ENCODE measurements at regions not wholly inside any gene's neighbourhood (a gene's known extent, or its start where the extent isn't known, plus 50 kb on each side); places are given as distances from the start of the nearest gene placed in this dataset.
"Not testable (repeated sequence)": the region's sequence is repeated elsewhere in the genome, so short reads cannot be mapped to it uniquely, and the experiment has no call there.

GRCh38 chr15:98295101-98295759, 334.7 kb downstream of the ARRDC4 start:
- not testable (repeated sequence) for H3K36me3 ChIP-seq
- 15 to 27% methylated on average over 4 of the region's 10 CpGs for WGBS, 2 donors (ENCODE audit: low coverage in 1 of 2)

GRCh38 chr15:98296653-98297052, 336.1 kb downstream of the ARRDC4 start:
- 82 to 87% methylated on average over 2 to 3 of the region's 4 CpGs for WGBS, 2 donors (ENCODE audit: low coverage in 1 of 2)
- no peaks in the 10 kb centered on the region for H3K9me3 ChIP-seq
- no peaks in the 10 kb centered on the region for H3K36me3 ChIP-seq
- H3K27me3 ChIP-seq: peaks cover 32% of the 10 kb centered on the region
- no peak overlapping the region for H3K27ac ChIP-seq
- no peak overlapping the region for H3K4me3 ChIP-seq
- ATAC-seq: no peak
- TF ChIP-seq POLR2A (IDR thresholded peaks at IDR 0.05) (no peak), EP300 (IDR thresholded peaks at IDR 0.05) (no peak), POLR2AphosphoS5 (IDR thresholded peaks at IDR 0.05) (no peak), CTCF (IDR thresholded peaks at IDR 0.05) (no peak)
- H3K4me1 ChIP-seq: peaks cover 0 to 12% (median 6%) of the 10 kb centered on the region in 3 donors

More at GRCh38 chr15:98295101-98295759, 334.7 kb downstream of the ARRDC4 start:
- peaks cover 0 to 12% (median 6%) of the 10 kb centered on the region in 3 donors for H3K4me1 ChIP-seq
- H3K4me3 ChIP-seq, ATAC-seq, H3K27ac ChIP-seq, H3K9me3 ChIP-seq: not testable (repeated sequence)
- TF ChIP-seq CTCF (IDR thresholded peaks at IDR 0.05): peak in 2 of 4 experiments; percentile 13 to 45
- H3K27me3 ChIP-seq: peaks cover 46% of the 10 kb centered on the region

- WGBS, 2 donors (ENCODE audit: low coverage in 1 of 2): 15 to 38% methylated on average over 5 to 8 of the region's 8 CpGs
- Histone ChIP-seq H3K9me3 (no peaks in the 10 kb centered on the region), H3K27ac (no peak overlapping the region), H3K4me3 (no peak overlapping the region), H3K36me3 (no peaks in the 10 kb centered on the region), H3K27me3 (peaks cover 6% of the 10 kb centered on the region), H3K4me1 (peaks cover 0 to 16% (median 0%) of the 10 kb centered on the region in 3 donors)
- no peak for ATAC-seq
- TF ChIP-seq EP300 (IDR thresholded peaks at IDR 0.05) (no peak), CTCF (IDR thresholded peaks at IDR 0.05) (no peak), POLR2AphosphoS5 (IDR thresholded peaks at IDR 0.05) (no peak), POLR2A (IDR thresholded peaks at IDR 0.05) (no peak)
These were observed 343.9 kb downstream of the ARRDC4 start for GRCh38 chr15:98304371-98304770.

- H3K27ac ChIP-seq: no peak overlapping the region
- no peak for TF ChIP-seq CTCF (IDR thresholded peaks at IDR 0.05)
- no peak for TF ChIP-seq EP300 (IDR thresholded peaks at IDR 0.05)
- no peak for TF ChIP-seq POLR2AphosphoS5 (IDR thresholded peaks at IDR 0.05)
- no peak for TF ChIP-seq POLR2A (IDR thresholded peaks at IDR 0.05)
- peaks cover 0 to 22% (median 0%) of the 10 kb centered on the region in 3 donors for H3K4me1 ChIP-seq
- 64 to 90% methylated on average over 2 to 3 of the region's 4 CpGs for WGBS, 2 donors (ENCODE audit: low coverage in 1 of 2)
- H3K4me3 ChIP-seq: no peak overlapping the region
- no peaks in the 10 kb centered on the region for H3K9me3 ChIP-seq
- no peak for ATAC-seq
- no peaks in the 10 kb centered on the region for H3K27me3 ChIP-seq
- H3K36me3 ChIP-seq: no peaks in the 10 kb centered on the region
These were observed 340.2 kb upstream of the IGF1R start for GRCh38 chr15:98308117-98308516.

GRCh38 chr15:98311566-98312188, 336.7 kb upstream of the IGF1R start:
- H3K27me3 ChIP-seq: no peaks in the 10 kb centered on the region
- ATAC-seq: peak; percentile 57
- TF ChIP-seq POLR2AphosphoS5 (IDR thresholded peaks at IDR 0.05): no peak
- TF ChIP-seq POLR2A (IDR thresholded peaks at IDR 0.05): no peak
- TF ChIP-seq CTCF (IDR thresholded peaks at IDR 0.05): peak; percentile 82 to 93 (median 88)
- no peak for TF ChIP-seq EP300 (IDR thresholded peaks at IDR 0.05)
- no peak overlapping the region for H3K4me3 ChIP-seq
- H3K9me3 ChIP-seq: no peaks in the 10 kb centered on the region
- H3K4me1 ChIP-seq: peaks cover 0 to 6% (median 0%) of the 10 kb centered on the region in 3 donors
- no peaks in the 10 kb centered on the region for H3K36me3 ChIP-seq
- H3K27ac ChIP-seq: no peak overlapping the region
- 11 to 13% methylated on average over 8 of the region's 8 CpGs for WGBS, 2 donors (ENCODE audit: low coverage in 1 of 2)

All from gastroesophageal sphincter (tissue), 4 donors.